ENCODE measurements at regions not wholly inside any gene's neighbourhood (a gene's known extent, or its start where the extent isn't known, plus 50 kb on each side); places are given as distances from the start of the nearest gene placed in this dataset.

DNA sequence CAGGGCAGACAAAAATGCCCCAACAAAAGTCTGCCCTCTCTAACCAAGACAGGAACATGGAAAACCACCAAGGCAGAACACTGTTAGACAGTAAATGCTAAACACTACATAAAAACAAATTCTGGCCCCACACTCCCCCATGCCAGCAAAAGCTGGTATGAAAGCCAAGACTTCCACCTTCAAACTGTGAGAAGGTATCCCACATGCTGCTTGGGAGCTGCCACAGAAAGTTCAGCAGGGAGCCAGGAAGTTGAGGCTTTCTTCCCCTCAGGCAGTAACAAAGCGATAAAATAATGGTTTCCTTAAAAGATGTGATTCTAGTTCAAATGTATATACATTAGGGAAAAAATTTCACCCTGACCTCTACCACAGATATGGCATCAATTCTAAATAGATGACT, 770.4 kb upstream of the NDST4 start:
- H3K56ac ChIP-seq (ENCODE audit: extremely low read depth, insufficient read depth, low read length), result no peak overlapping the region
- TF ChIP-seq MXI1 (IDR thresholded peaks at IDR 0.05; ENCODE audit: borderline replicate concordance, low read depth, low read length) (no peak), CEBPB (IDR thresholded peaks at IDR 0.05; ENCODE audit: low read depth, low read length) (no peak), NFE2L2 (IDR thresholded peaks at IDR 0.05; ENCODE audit: low read depth, low read length) (no peak), BHLHE40 (IDR thresholded peaks at IDR 0.05; ENCODE audit: low read depth, low read length) (no peak), MAFK (IDR thresholded peaks at IDR 0.05; ENCODE audit: low read depth, low read length) (no peak), POLR2A (IDR thresholded peaks at IDR 0.05; ENCODE audit: low read depth, low read length) (no peak), CHD1 (IDR thresholded peaks at IDR 0.05; ENCODE audit: low read depth, low read length) (no peak), CTCF (conservative IDR thresholded peaks at IDR 0.05; ENCODE audit: low read depth, low read length) (no peak), RCOR1 (IDR thresholded peaks at IDR 0.05; ENCODE audit: insufficient replicate concordance, low read length) (no peak), ELK1 (IDR thresholded peaks at IDR 0.05; ENCODE audit: borderline replicate concordance, low read depth, low read length) (no peak), SMC3 (IDR thresholded peaks at IDR 0.05; ENCODE audit: low read depth, low read length) (no peak), FOS (IDR thresholded peaks at IDR 0.05; ENCODE audit: low read depth, low read length) (no peak), RFX5 (IDR thresholded peaks at IDR 0.05; ENCODE audit: low read depth, low read length) (no peak), USF2 (IDR thresholded peaks at IDR 0.05; ENCODE audit: low read depth, low read length) (no peak), RAD21 (IDR thresholded peaks at IDR 0.05; ENCODE audit: low read length) (no peak), MAZ (IDR thresholded peaks at IDR 0.05; ENCODE audit: borderline replicate concordance, low read depth, low read length) (no peak)
- H2BK15ac ChIP-seq (ENCODE audit: low read depth, low read length), result no peak overlapping the region
- H2AFZ ChIP-seq (replicated peaks; ENCODE audit: low read length, poor library complexity), result no peak overlapping the region
- dilution Hi-C loops (cut with HindIII; ENCODE audit: low sequenced_read_pairs, unreplicated experiment) (no loop called here), intact Hi-C loops (cut with micrococcal nuclease) (no loop called here), in situ Hi-C loops (cut with MboI; ENCODE audit: low sequenced_read_pairs) (no loop called here)
- no TSS peak for BruUV-seq (replicated peaks)
- no peak overlapping the region for H2AK5ac ChIP-seq (ENCODE audit: low read depth, low read length)
- POLR2A ChIA-PET (ENCODE audit: unreplicated experiment), result no interaction called here
- no peak overlapping the region for H3K4me2 ChIP-seq (ENCODE audit: low read depth, low read length)
- ATAC-seq (ENCODE audit: low read depth) (no peak), DNase-seq (no peak)
- no peak overlapping the region for H2AK9ac ChIP-seq (replicated peaks; ENCODE audit: low read depth, low read length, poor library complexity)
- no CpG with 5 or more reads among the region's 1 CpG for WGBS, 2 experiments (ENCODE audit: extremely low coverage in 2 of 2, insufficient read length in 1 of 2)
- no peak overlapping the region for H4K5ac ChIP-seq (ENCODE audit: low read depth, low read length)
- no peak overlapping the region for H4K8ac ChIP-seq (ENCODE audit: low read depth in 2 of 2, low read length in 2 of 2)
- no peak overlapping the region for H3K23ac ChIP-seq (ENCODE audit: low read depth, low read length)
- H3K4me1 ChIP-seq (ENCODE audit: control insufficient read depth, insufficient read depth, low read length), result no peaks in the 10 kb centered on the region
- H3K36me3 ChIP-seq (ENCODE audit: control insufficient read depth, insufficient read depth, low read length), result no peaks in the 10 kb centered on the region
- H2BK120ac ChIP-seq (ENCODE audit: low read depth, low read length), result no peak overlapping the region
- H3K27me3 ChIP-seq (ENCODE audit: control insufficient read depth, insufficient read depth, low read length), result no peaks in the 10 kb centered on the region
- H2BK20ac ChIP-seq (ENCODE audit: low read depth, low read length), result no peak overlapping the region
- H3K9ac ChIP-seq (ENCODE audit: low read depth, low read length), result no peak overlapping the region
- peaks cover 6% of the 10 kb centered on the region for H3K9me3 ChIP-seq (ENCODE audit: control insufficient read depth, insufficient read depth, low read length)
- H3K27ac ChIP-seq (ENCODE audit: insufficient read depth, low read length), result no peak overlapping the region
- H3K9me1 ChIP-seq (ENCODE audit: insufficient read depth, low read length), result no peaks in the 10 kb centered on the region
- no peak overlapping the region for H3K14ac ChIP-seq (replicated peaks; ENCODE audit: low read depth, low read length)
- H4K20me1 ChIP-seq (ENCODE audit: insufficient read depth, low read length), result no peaks in the 10 kb centered on the region
- no peak overlapping the region for H3K18ac ChIP-seq (ENCODE audit: low read depth, low read length)
- no peak overlapping the region for H3K4me3 ChIP-seq (ENCODE audit: insufficient read depth, low read depth, low read length)
- CTCF ChIA-PET, result no interaction called here
- no peak overlapping the region for H2BK5ac ChIP-seq (ENCODE audit: low read depth, low read length, poor library complexity, severe bottlenecking)
- H4K91ac ChIP-seq (ENCODE audit: insufficient read depth, low read depth, low read length), result no peak overlapping the region
- no peaks in the 10 kb centered on the region for H3K79me1 ChIP-seq (ENCODE audit: low read depth in 1 of 2, low read length in 2 of 2)
- H3K4ac ChIP-seq (ENCODE audit: low read depth, low read length), result no peak overlapping the region

Data from IMR-90 (cell line).